ENCODE measurements at regions not wholly inside any gene's neighbourhood (a gene's known extent, or its start where the extent isn't known, plus 50 kb on each side); places are given as distances from the start of the nearest gene placed in this dataset.

DNA sequence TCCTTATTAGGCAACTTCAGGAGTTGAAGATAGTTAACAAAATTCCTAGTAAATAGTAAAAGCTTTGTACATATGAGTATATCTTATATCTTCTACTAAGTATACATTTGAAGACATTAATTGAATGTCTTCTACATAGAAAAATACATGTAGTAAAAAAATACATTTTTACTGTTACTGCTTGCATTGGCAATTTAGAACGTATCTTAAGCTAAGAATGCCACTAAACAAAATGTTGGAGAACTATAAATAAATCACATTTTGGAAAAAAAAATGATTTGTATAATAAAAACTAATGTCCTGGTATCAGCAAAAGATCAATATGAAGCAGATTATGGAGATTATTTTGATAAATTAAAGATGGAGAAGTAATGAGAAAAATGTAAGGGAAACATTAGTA, 434.2 kb upstream of the SLC8A1 start:
- Mint-ChIP-seq H3K9me3 (no peaks in the 10 kb centered on the region), H3K4me1 (no peaks in the 10 kb centered on the region), H3K4me3 (no peak overlapping the region), H3K27me3 (no peaks in the 10 kb centered on the region), H3K36me3 (ENCODE audit: low read depth) (no peaks in the 10 kb centered on the region), H3K27ac (no peak overlapping the region)
- intact Hi-C loops (cut with micrococcal nuclease) = no loop called here
- no peak for DNase-seq

DNA sequence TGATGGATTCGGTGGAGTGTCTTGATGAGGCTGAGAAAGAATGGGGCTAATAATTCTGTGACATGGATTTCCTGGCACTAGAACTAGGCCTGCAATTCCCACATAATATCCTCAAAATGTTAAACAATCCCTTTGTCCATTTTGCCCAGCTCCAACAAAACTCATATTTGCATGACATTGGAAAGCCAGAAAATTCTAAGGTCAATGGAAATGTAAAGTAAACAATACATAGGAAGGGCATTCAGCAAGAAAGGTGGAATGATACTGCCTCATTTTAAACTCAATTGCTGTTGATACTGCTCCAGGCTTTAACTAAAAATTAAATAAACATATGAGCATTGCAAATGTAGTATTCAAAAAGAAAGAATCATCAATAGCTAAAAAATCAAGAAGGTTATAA, 434.8 kb upstream of the SLC8A1 start:
- intact Hi-C loops (cut with micrococcal nuclease) = no loop called here
- Mint-ChIP-seq H3K4me1 (no peaks in the 10 kb centered on the region), H3K27ac (no peak overlapping the region), H3K9me3 (no peaks in the 10 kb centered on the region), H3K4me3 (no peak overlapping the region), H3K27me3 (no peaks in the 10 kb centered on the region), H3K36me3 (ENCODE audit: low read depth) (no peaks in the 10 kb centered on the region)
- no peak for DNase-seq

DNA sequence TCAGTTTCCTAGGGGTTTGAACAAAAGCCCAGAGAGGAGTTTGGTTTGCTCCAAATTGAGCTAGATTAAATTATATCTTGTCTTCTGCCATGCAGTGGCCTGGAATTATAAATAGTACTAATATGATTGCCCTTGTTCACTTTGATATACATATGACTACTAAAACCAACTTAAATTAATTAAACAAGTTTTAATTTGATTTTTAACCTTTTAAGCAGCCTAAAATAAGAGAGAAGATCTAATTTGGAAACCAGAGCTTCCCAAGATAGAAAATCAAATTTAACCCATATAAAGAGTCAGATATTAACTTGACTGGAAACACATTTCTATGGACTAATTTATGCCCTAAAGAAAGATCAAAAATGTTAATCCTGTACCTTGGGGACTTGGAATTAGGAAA, 444.5 kb upstream of the SLC8A1 start:
- intact Hi-C loops (cut with micrococcal nuclease) = no loop called here
- DNase-seq = no peak

DNA sequence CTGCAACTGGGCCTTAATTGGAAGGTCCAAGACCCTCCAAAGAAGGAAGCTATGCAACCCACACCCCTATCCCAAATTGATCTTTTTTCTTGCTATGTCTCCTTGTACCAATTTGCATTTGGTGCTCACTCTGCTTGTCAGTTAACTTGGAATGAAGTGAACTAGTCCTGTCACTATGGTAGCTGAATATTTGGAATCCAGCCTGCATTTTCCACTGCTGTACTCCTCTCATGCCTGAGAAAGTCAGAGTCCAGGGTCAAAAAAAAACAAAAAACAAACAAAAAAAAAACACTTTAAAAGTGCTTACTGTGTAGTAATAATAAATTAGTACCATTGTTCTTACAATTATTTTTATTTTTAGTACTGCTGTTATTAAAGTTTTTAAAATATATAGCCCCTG, 462.8 kb upstream of the SLC8A1 start:
- Mint-ChIP-seq H3K27me3 (no peaks in the 10 kb centered on the region), H3K9me3 (no peaks in the 10 kb centered on the region), H3K4me3 (no peak overlapping the region), H3K36me3 (ENCODE audit: low read depth) (no peaks in the 10 kb centered on the region), H3K4me1 (no peaks in the 10 kb centered on the region), H3K27ac (no peak overlapping the region)
- intact Hi-C loops (cut with micrococcal nuclease) = no loop called here
- DNase-seq = no peak

More for the DNA sequence above, 444.5 kb upstream of the SLC8A1 start:
- no peak overlapping the region for H3K27ac Mint-ChIP-seq
- no peaks in the 10 kb centered on the region for H3K4me1 Mint-ChIP-seq
- H3K36me3 Mint-ChIP-seq (ENCODE audit: low read depth) = no peaks in the 10 kb centered on the region
- no peaks in the 10 kb centered on the region for H3K9me3 Mint-ChIP-seq
- no peaks in the 10 kb centered on the region for H3K27me3 Mint-ChIP-seq
- H3K4me3 Mint-ChIP-seq = no peak overlapping the region

DNA sequence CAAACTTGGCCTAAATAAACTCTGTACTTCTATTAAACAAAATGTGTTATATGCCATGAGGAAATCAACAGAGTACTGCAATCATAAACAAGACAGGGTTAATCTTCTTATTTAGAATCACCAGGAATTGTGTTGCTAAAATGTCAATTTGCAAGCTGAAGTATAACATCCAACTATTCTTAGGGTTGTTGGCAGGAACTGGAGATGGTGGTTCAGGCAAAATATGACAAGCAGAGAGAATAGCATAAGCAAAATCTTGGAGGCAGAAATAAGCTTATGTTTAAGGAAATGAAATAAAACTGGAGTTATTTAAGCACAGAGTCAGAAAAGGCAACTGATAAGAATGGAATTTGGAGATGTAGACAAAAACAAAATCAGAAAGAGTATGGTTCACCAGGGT, 463.8 kb upstream of the SLC8A1 start:
- no peak overlapping the region for H3K4me3 Mint-ChIP-seq
- no peaks in the 10 kb centered on the region for H3K4me1 Mint-ChIP-seq
- H3K36me3 Mint-ChIP-seq (ENCODE audit: low read depth) = no peaks in the 10 kb centered on the region
- intact Hi-C loops (cut with micrococcal nuclease) = no loop called here
- no peaks in the 10 kb centered on the region for H3K27me3 Mint-ChIP-seq
- no peak overlapping the region for H3K27ac Mint-ChIP-seq
- H3K9me3 Mint-ChIP-seq = no peaks in the 10 kb centered on the region
- DNase-seq = no peak

DNA sequence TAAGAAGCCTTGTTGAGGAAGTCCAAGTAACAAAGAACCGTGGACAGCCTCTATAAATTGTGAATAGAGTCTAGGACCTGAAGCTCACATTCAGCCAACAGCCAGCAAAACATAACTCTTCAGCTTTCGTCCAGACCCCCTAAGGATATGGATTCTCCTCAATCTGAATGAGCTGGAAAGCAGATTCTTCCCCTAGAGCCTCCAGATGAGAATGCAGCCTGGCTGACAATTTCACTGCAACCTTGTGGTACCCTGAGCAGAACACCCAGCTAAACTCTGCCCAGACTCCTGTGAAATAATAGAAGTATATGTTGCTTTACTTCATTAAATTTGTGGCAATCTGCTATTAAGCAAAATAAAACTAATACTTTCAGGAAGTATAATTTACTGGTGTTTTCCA, 483.5 kb upstream of the SLC8A1 start:
- intact Hi-C loops (cut with micrococcal nuclease) = no loop called here
- no peaks in the 10 kb centered on the region for H3K4me1 Mint-ChIP-seq
- H3K27me3 Mint-ChIP-seq = no peaks in the 10 kb centered on the region
- no peaks in the 10 kb centered on the region for H3K36me3 Mint-ChIP-seq (ENCODE audit: low read depth)
- no peak for DNase-seq
- no peak overlapping the region for H3K4me3 Mint-ChIP-seq
- no peaks in the 10 kb centered on the region for H3K9me3 Mint-ChIP-seq
- no peak overlapping the region for H3K27ac Mint-ChIP-seq

DNA sequence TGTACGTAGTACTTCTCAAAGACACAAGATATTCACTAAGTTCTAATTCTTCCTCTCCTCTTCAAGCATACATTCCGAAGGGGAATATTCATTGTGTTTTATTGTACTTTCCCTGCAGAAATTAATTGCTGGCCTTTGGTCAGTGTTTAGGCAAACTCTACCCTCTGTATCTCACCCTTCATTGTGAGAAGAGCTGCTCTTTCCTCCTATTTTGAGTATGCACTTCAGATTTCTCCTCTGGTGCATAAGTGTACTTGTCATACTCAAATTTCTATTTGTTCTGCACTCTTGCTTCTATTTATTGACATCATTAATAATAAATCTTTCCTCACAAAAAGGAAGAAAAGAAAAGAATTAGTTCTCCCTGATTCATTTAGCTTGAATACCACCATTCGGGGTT, 485.4 kb upstream of the SLC8A1 start:
- Mint-ChIP-seq H3K36me3 (ENCODE audit: low read depth) (no peaks in the 10 kb centered on the region), H3K9me3 (peaks cover 4% of the 10 kb centered on the region), H3K27ac (no peak overlapping the region), H3K4me1 (no peaks in the 10 kb centered on the region), H3K4me3 (no peak overlapping the region), H3K27me3 (no peaks in the 10 kb centered on the region)
- intact Hi-C loops (cut with micrococcal nuclease) = no loop called here
- DNase-seq = no peak

DNA sequence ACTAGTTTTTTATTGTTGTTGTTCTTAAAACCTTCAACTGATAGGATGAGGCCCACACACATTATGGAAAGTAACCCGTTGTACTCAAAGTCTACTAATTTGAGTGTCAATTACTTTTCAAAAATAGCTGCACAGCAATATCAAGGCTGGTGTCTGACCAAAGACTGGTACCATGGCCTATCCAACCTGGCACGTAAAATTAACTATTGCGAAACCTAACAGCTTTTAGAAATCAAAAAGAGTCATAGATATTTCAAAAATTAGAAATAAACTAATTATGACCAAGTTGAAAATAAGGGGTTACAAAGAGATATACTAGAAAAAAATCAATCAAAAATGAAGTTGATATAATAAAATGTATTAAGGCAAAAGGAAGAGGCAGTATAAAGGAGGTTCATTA, 501.5 kb upstream of the SLC8A1 start:
- DNase-seq = no peak
- no peaks in the 10 kb centered on the region for H3K27me3 Mint-ChIP-seq
- no peak overlapping the region for H3K4me3 Mint-ChIP-seq
- intact Hi-C loops (cut with micrococcal nuclease) = no loop called here
- H3K36me3 Mint-ChIP-seq (ENCODE audit: low read depth) = no peaks in the 10 kb centered on the region
- no peak overlapping the region for H3K27ac Mint-ChIP-seq
- no peaks in the 10 kb centered on the region for H3K4me1 Mint-ChIP-seq
- no peaks in the 10 kb centered on the region for H3K9me3 Mint-ChIP-seq

DNA sequence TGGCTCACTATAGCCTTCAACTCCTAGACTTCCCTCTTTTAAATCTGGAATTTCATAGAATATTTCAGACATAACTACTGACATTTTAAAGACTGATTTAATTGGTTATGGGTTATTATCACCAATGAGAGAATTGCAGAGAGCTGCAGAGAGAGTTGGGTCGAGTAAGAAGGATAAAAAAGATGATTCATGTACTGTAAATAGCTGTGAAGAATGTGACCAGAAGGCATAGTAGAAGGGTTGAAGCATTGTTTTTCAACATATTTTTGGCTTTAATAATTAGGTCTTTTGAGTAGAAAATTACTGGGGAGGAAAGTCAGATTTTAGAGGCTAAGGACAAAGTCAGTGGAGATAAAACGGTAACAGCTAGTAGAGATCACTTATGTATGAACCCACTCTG, 503.2 kb upstream of the SLC8A1 start:
- DNase-seq = no peak
- no peaks in the 10 kb centered on the region for H3K36me3 Mint-ChIP-seq (ENCODE audit: low read depth)
- no peak overlapping the region for H3K27ac Mint-ChIP-seq
- H3K27me3 Mint-ChIP-seq = no peaks in the 10 kb centered on the region
- intact Hi-C loops (cut with micrococcal nuclease) = no loop called here
- H3K4me3 Mint-ChIP-seq = no peak overlapping the region
- no peaks in the 10 kb centered on the region for H3K9me3 Mint-ChIP-seq
- no peaks in the 10 kb centered on the region for H3K4me1 Mint-ChIP-seq

DNA sequence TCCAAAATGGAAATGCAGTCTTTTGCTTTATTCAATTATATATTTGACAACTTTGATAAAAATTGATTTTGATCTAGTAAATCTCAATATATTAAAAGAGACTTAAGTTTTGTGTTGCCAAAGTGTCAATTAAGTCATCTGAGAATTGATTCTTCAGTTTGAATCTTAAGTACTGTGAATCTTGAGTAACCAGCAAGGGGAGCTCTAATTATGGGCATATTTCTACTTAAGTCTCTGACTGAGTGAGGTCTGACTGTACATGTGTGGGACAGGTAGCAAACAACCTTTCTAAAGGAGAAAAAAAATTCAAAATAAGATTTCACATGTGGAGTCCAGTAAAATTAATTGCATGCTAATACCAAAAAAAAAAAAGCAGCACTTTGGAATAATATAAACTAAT, 503.7 kb upstream of the SLC8A1 start:
- Mint-ChIP-seq H3K4me1 (no peaks in the 10 kb centered on the region), H3K4me3 (no peak overlapping the region), H3K27me3 (no peaks in the 10 kb centered on the region), H3K9me3 (no peaks in the 10 kb centered on the region), H3K36me3 (ENCODE audit: low read depth) (no peaks in the 10 kb centered on the region), H3K27ac (no peak overlapping the region)
- DNase-seq = no peak
- intact Hi-C loops (cut with micrococcal nuclease) = no loop called here

DNA sequence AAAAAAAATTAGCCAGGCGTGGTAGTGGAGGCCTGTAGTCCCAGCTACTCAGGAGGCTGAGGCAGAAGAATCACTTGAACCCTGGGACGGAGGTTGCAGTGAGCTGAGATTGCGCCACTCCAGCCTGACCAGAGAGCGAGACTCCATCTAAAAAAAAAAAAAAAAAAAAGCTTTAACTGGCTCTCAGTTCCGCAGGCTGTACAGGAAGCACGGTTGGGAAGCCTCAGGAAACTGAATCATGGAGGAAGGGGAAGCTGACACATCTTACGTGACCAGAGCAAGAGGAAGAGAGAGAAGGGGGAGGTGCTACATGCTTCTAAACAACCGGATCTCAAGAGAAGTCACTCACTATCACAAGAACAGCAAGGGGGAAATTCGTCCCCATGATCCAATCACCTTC, 505.6 kb upstream of the SLC8A1 start:
- Mint-ChIP-seq H3K4me1 (no peaks in the 10 kb centered on the region), H3K4me3 (no peak overlapping the region), H3K9me3 (no peaks in the 10 kb centered on the region), H3K27ac (no peak overlapping the region), H3K36me3 (ENCODE audit: low read depth) (no peaks in the 10 kb centered on the region), H3K27me3 (no peaks in the 10 kb centered on the region)
- no peak for DNase-seq
- intact Hi-C loops (cut with micrococcal nuclease) = no loop called here

DNA sequence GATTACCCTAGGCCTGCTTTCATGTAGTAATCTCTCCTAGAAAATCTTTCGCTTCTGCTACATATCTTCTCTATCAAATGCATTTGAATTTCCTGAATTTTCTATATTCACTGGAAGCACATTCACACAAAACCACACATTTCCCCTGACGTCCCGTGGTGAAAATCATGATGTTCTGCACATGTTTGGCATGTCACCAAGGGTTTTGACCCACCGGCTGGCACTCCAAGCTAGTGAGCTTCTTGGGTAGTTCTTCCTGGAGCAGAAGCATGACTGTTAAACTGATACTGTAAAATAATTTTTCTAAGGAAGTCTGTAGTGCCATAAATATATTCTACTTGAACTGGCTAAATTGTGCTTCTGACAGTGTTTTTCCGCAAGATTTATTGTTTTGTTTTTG, 510.1 kb upstream of the SLC8A1 start:
- H3K4me1 Mint-ChIP-seq = no peaks in the 10 kb centered on the region
- no peak overlapping the region for H3K4me3 Mint-ChIP-seq
- no peaks in the 10 kb centered on the region for H3K36me3 Mint-ChIP-seq (ENCODE audit: low read depth)
- H3K27me3 Mint-ChIP-seq = no peaks in the 10 kb centered on the region
- intact Hi-C loops (cut with micrococcal nuclease) = no loop called here
- DNase-seq = no peak
- H3K9me3 Mint-ChIP-seq = peaks cover 6% of the 10 kb centered on the region
- H3K27ac Mint-ChIP-seq = no peak overlapping the region

DNA sequence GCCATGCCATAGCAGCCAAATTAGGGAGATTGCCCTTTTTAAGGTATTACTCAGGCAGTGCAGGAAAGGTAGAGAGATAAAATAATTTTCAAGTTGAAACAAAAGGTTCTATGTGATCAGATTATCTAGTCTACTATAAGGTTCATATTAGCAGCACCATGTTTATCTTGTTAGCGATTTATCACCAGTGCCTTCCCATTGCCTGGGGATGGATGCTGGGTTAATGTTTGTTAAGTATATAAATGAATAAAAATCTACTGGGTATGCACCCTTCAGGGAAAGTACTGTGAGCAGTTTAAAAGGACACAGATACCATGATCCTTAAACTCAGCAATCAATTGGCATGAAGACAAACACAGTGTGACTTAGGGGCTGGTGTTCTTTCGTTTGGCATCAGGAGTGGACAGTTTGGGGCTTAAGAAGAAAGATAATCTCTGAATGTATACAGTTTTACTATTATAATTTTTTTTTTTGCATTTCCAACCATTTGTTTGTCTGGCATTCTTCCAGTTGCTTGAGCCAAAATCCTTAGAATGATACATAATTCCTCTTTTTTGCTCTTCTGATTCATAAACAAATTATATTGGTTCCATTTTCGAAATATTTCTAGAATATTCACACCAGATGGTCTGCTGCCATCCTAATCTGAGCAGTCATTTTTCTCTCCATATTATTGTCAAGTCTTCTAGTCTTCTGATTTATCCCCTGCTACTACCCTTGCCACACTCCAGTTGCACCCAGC, 512.8 kb upstream of the SLC8A1 start:
- H3K4me1 Mint-ChIP-seq = no peaks in the 10 kb centered on the region
- intact Hi-C loops (cut with micrococcal nuclease) = no loop called here
- H3K36me3 Mint-ChIP-seq (ENCODE audit: low read depth) = no peaks in the 10 kb centered on the region
- no peaks in the 10 kb centered on the region for H3K27me3 Mint-ChIP-seq
- no peak for DNase-seq
- H3K27ac Mint-ChIP-seq = no peak overlapping the region
- H3K4me3 Mint-ChIP-seq = no peak overlapping the region
- peaks cover 6% of the 10 kb centered on the region for H3K9me3 Mint-ChIP-seq

DNA sequence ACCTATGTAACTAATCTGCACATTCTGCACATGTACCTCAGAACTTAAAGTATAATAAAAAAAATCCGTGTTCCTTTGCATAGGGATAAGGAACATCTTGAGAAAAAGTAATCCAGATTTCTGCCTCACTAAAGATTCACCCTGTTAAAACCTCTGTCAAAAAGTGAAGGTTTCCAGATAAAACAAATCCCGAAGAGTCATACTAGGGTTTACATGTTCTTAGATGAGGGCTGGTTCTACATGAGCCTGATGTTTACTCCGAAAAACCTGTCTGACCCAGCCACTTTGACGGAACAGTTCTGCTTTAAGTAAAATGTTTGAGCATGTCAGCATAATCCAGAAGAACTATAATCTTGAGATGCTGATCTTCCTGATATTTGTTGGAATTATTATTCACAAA, 515.6 kb upstream of the SLC8A1 start:
- no peak for DNase-seq
- Mint-ChIP-seq H3K4me1 (no peaks in the 10 kb centered on the region), H3K36me3 (ENCODE audit: low read depth) (no peaks in the 10 kb centered on the region), H3K27ac (no peak overlapping the region), H3K9me3 (peaks cover 6% of the 10 kb centered on the region), H3K4me3 (no peak overlapping the region), H3K27me3 (no peaks in the 10 kb centered on the region)
- intact Hi-C loops (cut with micrococcal nuclease) = no loop called here

DNA sequence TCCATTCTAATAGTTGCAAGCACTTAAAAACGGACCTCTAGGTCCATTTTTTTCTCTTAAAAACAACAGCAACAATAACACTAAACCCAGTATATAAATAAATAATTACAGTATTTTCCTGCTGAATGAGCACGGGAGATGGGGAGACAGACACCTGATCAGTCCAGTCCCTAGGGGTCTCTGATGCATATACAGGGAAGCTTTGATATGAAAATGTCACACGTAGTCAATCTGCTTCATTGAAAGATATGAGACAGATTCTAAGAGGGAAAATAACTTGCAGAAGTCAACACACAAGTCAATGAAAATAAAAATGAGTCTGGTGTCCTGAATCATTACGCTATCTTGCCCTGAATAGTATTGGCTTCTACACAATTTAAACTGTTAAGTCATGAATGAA, 523.3 kb upstream of the SLC8A1 start:
- Mint-ChIP-seq H3K9me3 (no peaks in the 10 kb centered on the region), H3K27me3 (no peaks in the 10 kb centered on the region), H3K4me3 (no peak overlapping the region), H3K27ac (no peak overlapping the region), H3K36me3 (ENCODE audit: low read depth) (no peaks in the 10 kb centered on the region), H3K4me1 (no peaks in the 10 kb centered on the region)
- intact Hi-C loops (cut with micrococcal nuclease) = no loop called here
- no peak for DNase-seq

All from activated CD4-positive, alpha-beta T cell treated with anti-CD3 and anti-CD28 coated beads, Interleukin-2, amount 10 ng/mL, durations not matched to agents 24 days and 14 days (primary cell).